Nephron progenitor cell (in vitro differentiated cells): ENCODE measurements at regions not wholly inside any gene's neighbourhood (a gene's known extent, or its start where the extent isn't known, plus 50 kb on each side); places are given as distances from the start of the nearest gene placed in this dataset.

ENCODE experiments used
- DNase-seq: peaks from one replicate; pipeline ENCODE4 v3.0.0; 2021
- H3K27ac Mint-ChIP-seq: 2 replicates; pipeline ENCODE4 v1.8.0; 2021; ENCODE audit warnings: mild to moderate bottlenecking, moderate library complexity, mixed read lengths
- H3K27me3 Mint-ChIP-seq: 2 replicates; pipeline ENCODE4 v1.8.0; 2021; ENCODE audit warnings: mild to moderate bottlenecking, low read depth, mixed read lengths; ENCODE audit not compliant: poor library complexity
- H3K36me3 Mint-ChIP-seq: 2 replicates; pipeline ENCODE4 v1.8.0; 2021; ENCODE audit warnings: low read depth, mixed read lengths
- H3K4me1 Mint-ChIP-seq: 2 replicates; pipeline ENCODE4 v1.8.0; 2021; ENCODE audit warnings: mixed read lengths
- H3K4me3 Mint-ChIP-seq: 2 replicates; pipeline ENCODE4 v1.8.0; 2021; ENCODE audit warnings: mild to moderate bottlenecking, moderate library complexity, mixed read lengths
- H3K9me3 Mint-ChIP-seq: 2 replicates; pipeline ENCODE4 v1.8.0; 2021; ENCODE audit warnings: mild to moderate bottlenecking, moderate library complexity, mixed read lengths
- CTCF ChIP-seq: fragments of 200-600 bp; sonication (generic); IDR thresholded peaks from 2 replicates; pipeline ENCODE4 v1.5.0; 2021; ENCODE audit warnings: antibody characterized with exemption

- peaks cover 19% of the 10 kb centered on the region for H3K4me1 Mint-ChIP-seq
- no peaks in the 10 kb centered on the region for H3K36me3 Mint-ChIP-seq
- TF ChIP-seq CTCF: no peak
- no peak for DNase-seq
- no peaks in the 10 kb centered on the region for H3K9me3 Mint-ChIP-seq
- H3K27ac Mint-ChIP-seq: no peak overlapping the region
- no peak overlapping the region for H3K4me3 Mint-ChIP-seq
- peaks cover 5% of the 10 kb centered on the region for H3K27me3 Mint-ChIP-seq
Observed at GRCh38 chr20:40568200-40568599, 120.8 kb downstream of the MAFB start.

GRCh38 chr20:40565682-40566040 lies 123.4 kb downstream of the MAFB start:
- no peak overlapping the region for H3K4me3 Mint-ChIP-seq
- H3K36me3 Mint-ChIP-seq: no peaks in the 10 kb centered on the region
- no peak overlapping the region for H3K27ac Mint-ChIP-seq
- peaks cover 40% of the 10 kb centered on the region for H3K4me1 Mint-ChIP-seq
- no peaks in the 10 kb centered on the region for H3K9me3 Mint-ChIP-seq
- H3K27me3 Mint-ChIP-seq: peaks cover 4% of the 10 kb centered on the region
- TF ChIP-seq CTCF: no peak
- no peak for DNase-seq

GRCh38 chr20:40565001-40565681 lies 123.9 kb downstream of the MAFB start:
- H3K9me3 Mint-ChIP-seq: no peaks in the 10 kb centered on the region
- TF ChIP-seq CTCF: no peak
- no peak overlapping the region for H3K27ac Mint-ChIP-seq
- DNase-seq: no peak
- H3K4me1 Mint-ChIP-seq: peaks cover 40% of the 10 kb centered on the region
- no peaks in the 10 kb centered on the region for H3K36me3 Mint-ChIP-seq
- peaks cover 7% of the 10 kb centered on the region for H3K27me3 Mint-ChIP-seq
- H3K4me3 Mint-ChIP-seq: no peak overlapping the region

DNA sequence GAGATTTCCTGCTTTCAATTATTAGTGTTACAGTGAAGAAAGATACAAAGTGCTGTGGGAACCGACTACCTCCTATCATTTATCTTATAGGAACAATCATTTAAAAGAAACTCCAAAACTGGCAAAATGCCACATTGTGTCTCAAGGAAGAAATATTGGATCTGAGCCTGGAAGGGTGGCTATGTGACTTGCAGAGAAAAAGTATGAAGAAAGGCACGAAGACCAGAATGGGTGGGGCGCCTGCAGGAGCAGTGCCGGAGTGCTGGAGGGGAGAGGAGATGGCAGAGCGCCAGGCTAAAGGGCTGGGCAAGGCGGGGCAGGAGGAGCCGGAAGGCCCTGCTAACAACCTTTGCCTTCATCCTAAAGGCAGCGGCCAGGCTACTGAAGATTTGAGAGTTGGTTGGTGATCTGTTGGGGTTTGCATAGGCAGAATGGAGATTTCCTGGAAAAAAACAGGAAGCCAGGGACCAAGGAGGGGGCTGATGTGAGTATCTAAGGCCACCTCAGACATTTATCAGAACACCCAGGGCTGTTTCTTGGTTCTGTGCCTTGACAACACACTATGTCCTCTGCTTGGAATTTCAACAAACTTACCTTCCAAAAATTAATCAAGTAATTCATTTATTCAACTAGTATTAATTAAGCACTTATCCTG lies 125.6 kb downstream of the MAFB start:
- Mint-ChIP-seq H3K4me1 (peaks cover 40% of the 10 kb centered on the region), H3K27me3 (peaks cover 7% of the 10 kb centered on the region), H3K9me3 (no peaks in the 10 kb centered on the region), H3K27ac (no peak overlapping the region), H3K4me3 (no peak overlapping the region), H3K36me3 (no peaks in the 10 kb centered on the region)
- no peak for TF ChIP-seq CTCF
- no peak for DNase-seq

DNA sequence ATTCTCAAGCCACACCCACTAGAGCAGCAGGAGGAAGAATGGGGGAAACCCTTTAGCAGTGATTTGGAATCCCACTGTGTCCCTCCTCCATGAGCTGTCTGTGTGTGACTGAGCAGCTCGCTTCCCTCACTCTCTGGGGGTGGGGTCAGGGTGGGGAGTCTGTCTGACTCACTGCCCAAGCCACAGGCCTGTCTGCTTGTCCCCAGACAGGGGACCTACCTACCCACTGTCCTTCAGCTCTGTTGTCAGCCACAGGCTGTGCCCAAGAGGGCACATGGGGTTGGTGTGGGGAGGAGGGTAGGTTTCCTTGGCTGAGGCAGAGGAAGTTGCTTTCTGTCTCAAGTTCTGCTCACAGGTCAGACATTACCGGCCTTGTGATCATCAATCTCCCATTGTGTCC lies 127.0 kb downstream of the MAFB start:
- H3K27ac Mint-ChIP-seq: no peak overlapping the region

More for the DNA sequence above, 127.0 kb downstream of the MAFB start:
- H3K27me3 Mint-ChIP-seq: peaks cover 10% of the 10 kb centered on the region
- H3K4me3 Mint-ChIP-seq: no peak overlapping the region
- H3K36me3 Mint-ChIP-seq: no peaks in the 10 kb centered on the region
- peaks cover 40% of the 10 kb centered on the region for H3K4me1 Mint-ChIP-seq
- H3K9me3 Mint-ChIP-seq: no peaks in the 10 kb centered on the region
- peak; percentile 11 for DNase-seq
- TF ChIP-seq CTCF: no peak
